KBM-7 (cell line): ENCODE measurements at regions not wholly inside any gene's neighbourhood (a gene's known extent, or its start where the extent isn't known, plus 50 kb on each side); places are given as distances from the start of the nearest gene placed in this dataset.
"Not testable (repeated sequence)": the region's sequence is repeated elsewhere in the genome, so short reads cannot be mapped to it uniquely, and the experiment has no call there.

Experiments
- DNase-seq: peaks from one replicate; pipeline ENCODE4 v3.0.0-alpha.2; 2015
- in situ Hi-C: fragments of 300-500 bp; cut with MboI; formaldehyde crosslinking; loops from 2 replicates; pipeline ENCODE4 v1.14.3; 2020; ENCODE audit warnings: low sequenced_read_pairs, low pct_unique_long_range_greater_than_20kb, mixed read lengths

DNA sequence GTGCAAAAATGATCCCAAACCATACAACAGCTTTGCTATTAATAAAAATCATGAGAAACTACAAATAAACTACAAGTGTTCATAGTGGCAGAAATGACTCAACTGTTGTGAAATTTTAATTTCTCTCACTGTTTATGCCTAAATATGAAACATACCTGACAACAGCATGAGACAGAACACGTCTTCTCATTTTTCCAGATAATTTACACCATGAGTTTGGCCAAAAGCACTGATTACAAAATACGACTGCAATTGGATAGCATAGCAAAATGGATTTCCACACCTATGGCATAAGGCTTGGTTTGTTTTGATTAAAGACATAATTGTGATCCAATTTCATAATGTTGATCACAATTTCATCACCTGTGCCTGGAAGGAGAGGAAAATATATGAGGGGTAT is 608.6 kb downstream of the GATA3 start:
- in situ Hi-C loops = no loop called here
- no peak for DNase-seq

DNA sequence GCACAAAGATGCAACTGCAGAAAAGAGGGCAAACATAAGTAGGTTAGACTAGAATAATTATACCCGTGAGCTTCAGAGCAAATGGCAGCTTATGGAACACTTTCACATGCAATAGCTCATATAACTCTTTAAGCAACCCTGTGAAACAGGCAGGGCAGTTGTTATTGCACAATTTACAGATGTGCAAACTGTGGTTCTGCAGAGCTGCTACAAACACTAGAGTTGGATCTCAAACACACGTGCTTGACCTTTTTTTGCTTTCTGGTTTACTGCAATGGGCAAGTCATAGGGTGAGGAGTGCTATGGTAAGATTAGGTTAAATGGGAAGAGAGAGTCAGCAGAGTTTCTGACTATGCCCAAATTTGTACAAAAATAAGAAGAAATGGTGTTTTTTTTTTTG is 610.8 kb downstream of the GATA3 start:
- in situ Hi-C loops = no loop called here
- DNase-seq = no peak

DNA sequence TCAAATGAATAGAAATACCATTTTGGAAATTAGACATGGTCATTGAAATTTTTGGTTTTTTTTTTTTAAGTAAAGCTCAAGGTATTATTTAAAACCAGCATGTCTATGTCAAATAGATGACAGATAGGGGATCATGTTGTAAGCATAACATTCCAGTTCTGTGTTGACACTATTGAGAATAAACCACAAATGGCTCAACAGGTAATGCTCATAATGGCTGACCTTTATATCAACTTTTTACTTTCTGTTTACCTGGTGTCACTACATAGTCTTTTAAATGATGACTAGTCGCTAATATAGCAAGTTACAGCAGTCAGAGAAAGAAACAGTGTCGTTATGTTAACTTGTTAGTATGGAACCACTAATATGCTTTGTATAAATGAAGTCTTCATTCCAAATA is 616.0 kb downstream of the GATA3 start:
- no peak for DNase-seq
- in situ Hi-C loops = no loop called here

DNA sequence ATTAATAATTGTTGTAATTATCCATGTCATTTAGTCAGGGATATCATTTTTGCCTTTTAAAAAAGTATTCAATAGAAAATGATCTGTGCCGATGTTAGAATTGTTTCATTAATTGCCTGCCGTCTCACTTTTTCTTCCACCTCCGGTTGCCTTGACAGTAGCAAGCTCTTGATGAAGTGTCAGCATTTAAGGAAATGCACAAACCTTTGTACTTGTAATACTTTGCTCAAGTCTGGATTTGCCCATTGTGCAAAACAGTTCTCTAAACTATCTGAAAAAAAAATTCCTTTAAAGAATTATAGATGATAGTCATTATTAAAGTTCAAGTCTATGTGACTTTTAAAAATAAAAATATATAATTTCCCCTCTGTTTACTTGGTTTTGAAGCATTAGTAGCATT is 619.7 kb downstream of the GATA3 start:
- in situ Hi-C loops = no loop called here
- no peak for DNase-seq

DNA sequence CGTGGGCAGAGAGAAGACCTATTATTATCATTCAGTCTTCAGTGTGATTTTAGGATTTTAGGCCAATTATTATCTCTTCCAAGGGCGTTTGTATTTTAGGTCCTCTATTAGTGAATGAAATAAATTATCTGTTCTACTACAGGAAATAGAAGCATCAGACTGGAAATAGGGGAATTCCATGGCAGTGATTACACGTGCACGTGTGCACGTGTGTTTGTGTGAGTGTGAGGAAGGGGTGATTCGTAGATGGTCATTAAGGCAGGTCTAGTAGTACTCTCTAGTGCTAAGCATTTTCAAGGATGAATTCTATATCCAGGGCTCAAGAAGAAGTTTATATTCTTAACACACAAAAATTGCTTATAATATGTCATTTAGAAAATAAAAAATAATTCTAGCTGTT is 623.2 kb downstream of the GATA3 start:
- no peak for DNase-seq
- in situ Hi-C loops = no loop called here

DNA sequence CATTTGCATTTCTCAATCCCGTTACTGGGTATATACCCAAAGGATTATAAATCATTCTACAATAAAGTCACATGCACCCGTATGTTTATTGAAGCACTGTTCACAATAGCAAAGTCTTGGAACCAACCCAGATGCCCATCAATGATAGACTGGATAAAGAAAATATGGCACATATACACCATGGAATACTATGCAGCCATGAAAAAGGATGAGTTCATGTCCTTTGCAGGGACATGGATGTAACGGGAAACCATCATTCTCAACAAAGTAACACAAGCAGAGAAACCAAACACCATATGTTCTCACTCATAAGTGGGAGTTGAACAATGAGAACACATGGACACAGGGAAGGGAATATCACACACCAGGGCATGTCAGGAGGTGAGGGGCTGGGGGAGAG is 630.4 kb downstream of the GATA3 start:
- in situ Hi-C loops, DNase-seq: not testable (repeated sequence)

DNA sequence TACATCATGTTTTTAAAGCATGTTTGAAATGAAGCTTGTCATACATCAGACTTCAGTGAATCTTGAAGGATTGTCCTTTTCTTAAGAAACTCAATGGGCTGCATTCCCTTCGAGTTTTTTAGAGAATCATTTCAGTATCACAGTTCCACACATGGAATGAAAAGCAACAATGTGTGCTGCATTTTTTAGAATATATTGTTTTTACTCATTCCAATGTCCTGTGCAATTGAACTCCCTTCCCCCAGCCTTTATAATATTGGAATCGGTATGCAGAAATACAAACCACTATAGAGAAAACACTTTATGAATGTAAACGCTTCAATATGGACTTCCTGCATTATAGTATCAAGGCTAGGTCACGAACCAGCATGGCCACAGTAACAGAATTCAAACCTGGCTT is 634.4 kb downstream of the GATA3 start:
- DNase-seq = no peak
- in situ Hi-C loops = no loop called here

DNA sequence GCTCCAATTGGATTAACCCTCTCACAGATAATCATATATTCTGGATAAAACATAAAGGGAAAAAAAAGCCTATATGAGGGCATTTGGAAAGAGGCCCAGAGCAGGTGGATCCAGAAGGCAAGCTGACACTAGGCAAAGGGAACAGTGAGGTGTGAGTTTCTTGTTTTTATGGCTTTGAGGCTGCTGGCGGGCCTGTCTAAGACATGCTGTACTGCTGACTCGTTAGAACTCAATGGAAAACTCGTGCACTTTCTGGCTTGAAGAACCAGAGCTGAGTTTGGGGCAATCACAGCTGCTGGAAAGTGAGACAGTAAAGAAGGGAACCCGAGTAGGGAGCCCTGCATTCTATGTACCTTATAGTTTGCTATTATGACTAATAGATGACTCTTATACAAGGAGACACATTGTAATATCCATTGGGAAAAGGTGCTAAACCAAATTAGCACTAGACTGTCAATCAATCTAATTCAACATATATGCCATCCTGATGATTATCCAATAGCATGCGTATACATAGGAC is 637.1 kb downstream of the GATA3 start:
- in situ Hi-C loops = no loop called here
- no peak for DNase-seq

DNA sequence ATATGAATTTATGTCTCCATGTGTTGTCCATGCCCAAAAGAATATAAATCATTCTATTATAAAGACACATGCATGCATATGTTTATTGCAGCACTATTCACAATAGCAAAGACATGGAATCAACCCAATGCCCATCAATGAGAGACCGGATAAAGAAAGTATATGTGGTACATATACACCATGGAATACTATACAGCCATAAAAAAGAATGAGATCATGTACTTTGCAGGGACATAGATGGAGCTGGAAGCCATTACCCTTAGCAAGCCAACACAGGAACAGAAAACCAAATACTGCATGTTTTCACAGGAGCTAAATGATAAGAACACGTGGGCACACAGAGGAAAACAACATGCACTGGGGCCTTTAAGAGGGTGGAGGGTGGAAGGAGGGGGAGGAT is 639.1 kb downstream of the GATA3 start:
- DNase-seq, in situ Hi-C loops: not testable (repeated sequence)

DNA sequence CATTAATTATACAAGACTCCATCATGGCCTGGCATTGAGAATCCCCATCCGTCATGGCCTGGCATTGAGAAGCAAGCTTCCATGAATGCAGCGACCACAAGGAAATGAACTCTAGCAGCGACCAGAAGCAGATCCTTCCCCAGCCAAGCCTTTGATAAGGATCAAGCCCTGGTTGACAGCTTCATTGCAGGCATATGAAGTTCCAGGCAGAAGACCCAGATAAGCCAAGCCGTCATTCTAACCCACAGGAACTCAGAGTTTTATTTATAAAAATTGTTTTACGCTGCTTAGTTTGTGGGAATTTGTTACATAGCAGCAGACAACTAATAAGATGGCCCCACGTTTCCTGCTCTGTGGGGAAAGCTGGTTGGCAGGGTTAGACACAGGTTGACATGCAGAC is 642.3 kb downstream of the GATA3 start:
- no peak for DNase-seq
- in situ Hi-C loops = no loop called here

DNA sequence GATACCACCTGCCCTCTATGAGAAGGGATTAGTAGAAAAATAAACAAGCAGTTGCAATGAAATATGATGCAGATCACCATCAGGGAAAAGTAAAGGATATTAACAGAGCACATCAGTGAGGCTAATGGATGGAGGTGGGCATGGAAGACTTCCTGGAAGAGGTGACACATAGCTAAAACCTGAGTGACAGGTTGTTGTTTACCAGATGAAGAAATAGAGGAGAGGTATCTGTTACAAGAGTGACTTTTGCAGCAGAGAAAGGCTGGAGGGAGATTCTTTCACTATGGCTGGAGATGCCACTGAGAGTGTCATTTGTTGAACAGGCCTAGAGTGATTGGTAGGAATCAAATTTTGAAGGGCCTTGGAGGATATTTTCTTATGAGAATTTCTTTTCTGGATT is 646.2 kb downstream of the GATA3 start:
- in situ Hi-C loops = no loop called here
- no peak for DNase-seq

DNA sequence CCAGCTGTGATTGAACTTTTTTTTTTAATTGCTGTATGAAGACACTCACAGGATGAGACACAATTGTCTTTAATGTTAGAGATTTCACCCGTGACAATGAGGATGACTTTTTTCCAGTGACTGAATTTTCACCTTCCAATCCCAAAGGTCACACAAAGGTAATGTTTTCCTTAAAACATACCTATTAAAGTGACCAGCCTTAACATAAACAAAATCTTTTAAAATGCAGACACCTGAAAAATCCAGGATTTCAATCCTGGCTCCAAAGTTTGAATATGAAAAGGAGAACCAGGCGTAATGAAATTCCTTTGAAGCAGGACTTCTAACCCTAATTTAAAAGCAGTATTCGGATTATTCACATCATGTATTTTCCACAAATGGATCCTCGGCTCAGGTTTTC is 647.7 kb downstream of the GATA3 start:
- in situ Hi-C loops = no loop called here
- DNase-seq = no peak

DNA sequence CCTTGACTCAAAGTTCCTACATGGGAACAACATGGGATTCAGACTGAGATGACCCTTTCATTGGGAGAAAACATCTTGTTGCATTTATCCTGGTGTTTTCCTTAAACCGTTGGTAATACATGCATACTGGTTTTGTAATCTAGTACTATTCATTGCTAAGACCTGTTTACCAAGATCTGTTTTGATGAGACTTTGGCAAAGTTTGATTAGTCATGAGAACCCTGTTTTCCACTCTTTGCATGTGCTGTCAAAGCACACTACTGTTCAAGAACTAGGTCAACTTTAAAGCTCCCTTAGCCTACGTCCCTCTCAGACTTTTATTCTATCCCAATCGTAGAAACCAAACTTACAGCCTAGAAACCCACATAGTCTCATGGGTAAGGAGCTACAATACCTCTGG is 650.9 kb downstream of the GATA3 start:
- DNase-seq = no peak
- in situ Hi-C loops = no loop called here

DNA sequence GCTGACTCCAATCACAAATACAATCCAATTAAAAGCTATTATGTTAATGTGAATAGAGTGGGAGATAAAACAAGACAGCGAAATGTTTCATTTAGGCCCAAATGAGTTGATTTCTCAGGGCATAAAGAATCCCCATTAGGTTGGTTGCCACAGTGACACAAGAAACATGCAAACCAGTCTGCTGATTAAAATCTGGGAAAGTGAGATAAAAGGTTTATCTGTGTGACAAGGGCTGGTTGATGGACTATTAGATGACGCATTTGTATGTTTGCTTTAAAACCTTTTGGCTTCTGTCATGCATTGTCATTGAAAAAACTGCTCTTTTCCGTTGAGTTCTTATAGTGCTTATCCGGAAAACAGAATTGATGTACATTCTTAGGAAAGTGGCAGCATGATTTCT is 658.2 kb downstream of the GATA3 start:
- in situ Hi-C loops = no loop called here
- DNase-seq = no peak

DNA sequence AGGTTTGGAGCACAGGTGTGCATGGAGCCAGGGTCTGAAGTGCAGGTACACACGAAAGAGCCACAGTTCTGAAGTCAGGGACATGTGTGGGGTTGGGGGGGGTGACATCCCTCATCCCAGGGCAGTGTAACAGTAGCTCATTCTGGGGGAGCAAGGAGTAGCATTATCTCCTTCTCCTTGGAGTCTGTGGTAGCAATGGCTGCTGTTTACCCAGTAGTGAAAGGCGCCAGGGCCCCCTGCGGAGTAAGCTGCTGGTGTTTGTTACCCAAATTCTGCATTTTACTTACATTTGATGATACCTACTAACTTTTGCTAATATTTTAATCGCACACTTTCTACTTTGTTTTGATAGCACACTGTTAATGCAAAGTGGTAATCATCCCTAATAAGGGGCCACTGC is 665.5 kb downstream of the GATA3 start:
- in situ Hi-C loops = no loop called here
- no peak for DNase-seq

DNA sequence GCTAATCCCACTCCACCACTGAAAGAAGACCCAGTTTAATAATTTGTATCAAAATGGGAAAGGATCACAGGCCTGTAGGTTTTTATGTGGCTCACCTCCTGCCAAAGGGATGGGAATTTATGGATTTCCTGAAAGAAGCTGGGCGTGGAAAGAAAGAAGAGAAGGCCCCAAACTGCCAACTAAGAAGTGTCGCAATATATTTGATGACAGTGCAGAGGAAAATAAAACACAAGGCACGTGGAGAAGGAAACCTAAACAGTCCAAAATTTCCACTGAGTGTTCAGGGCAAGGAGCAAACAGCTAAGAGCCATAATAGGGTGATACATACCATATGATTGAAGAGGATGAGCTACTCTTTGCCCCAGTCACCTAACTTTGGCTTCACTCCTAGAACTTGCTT is 667.2 kb downstream of the GATA3 start:
- in situ Hi-C loops = no loop called here
- DNase-seq = no peak

DNA sequence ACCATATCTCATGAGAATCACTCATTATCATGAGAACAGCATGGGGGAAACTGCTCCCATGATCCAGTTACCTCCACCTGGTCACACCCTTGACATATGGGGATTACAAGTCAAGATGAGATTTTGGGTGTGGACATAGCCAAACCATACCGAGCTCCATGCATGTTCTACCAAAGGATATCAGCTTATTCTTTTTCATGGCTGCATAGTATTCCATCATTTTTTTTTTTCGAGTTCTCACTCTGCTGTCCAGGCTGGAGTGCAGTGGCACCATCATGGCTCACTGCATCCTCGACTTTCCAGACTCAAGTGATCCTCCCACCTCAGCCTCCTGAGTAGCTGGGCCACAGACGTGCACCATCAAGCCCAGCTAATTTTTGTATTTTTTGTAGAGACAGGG is 668.3 kb downstream of the GATA3 start:
- no peak for DNase-seq
- in situ Hi-C loops = no loop called here

DNA sequence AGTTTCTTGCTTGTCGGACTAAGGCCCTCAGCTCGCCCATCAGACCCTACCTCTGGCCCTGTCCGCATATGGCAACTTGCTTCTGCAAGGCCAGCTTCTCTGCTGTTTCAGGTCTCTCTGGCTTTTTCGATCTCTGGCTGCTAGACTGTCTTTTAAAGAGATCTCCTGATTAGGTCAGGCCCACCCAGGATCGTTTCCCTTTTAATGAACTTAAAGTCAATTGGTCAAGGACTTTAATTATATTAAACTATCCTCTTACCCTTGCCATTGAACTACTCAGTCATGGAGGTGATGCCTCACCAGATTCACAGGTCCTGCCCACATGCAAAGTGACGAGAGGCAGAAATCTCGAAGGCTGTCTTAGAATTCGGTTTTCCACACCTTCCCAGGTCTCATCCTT is 670.9 kb downstream of the GATA3 start:
- in situ Hi-C loops = no loop called here
- no peak for DNase-seq

DNA sequence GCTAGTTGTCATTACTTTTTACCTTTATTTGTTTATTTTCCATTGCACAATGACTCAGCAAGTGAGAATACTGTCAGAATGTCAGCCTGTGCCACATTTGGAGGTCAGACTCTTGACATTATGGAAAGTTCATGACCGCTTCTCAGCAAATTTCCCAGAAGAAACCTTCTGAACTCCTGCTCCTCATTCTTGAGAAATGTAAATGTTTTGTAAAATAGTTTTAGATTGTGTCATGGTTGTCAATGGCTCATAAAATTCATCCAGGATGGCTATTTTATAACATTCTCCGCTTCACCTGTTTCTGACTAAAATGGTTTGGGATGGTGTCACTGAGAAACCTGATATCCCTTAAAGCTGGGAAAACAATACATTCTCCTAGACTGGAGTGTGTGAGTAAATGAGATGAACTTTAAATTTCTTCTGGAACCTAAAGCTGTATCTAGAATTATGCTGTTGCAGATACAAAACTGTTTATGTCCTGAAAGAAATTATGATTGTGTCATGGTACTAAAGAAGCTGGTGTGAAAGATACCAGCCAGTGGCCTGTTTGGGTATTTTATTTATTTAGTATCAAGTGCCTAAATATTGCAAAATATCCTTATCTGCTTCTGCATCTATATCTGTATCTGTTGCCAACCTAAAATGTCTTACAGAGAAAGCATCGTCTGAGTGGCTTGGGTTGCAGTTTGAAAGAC is 671.7 kb downstream of the GATA3 start:
- no peak for DNase-seq
- in situ Hi-C loops = no loop called here

DNA sequence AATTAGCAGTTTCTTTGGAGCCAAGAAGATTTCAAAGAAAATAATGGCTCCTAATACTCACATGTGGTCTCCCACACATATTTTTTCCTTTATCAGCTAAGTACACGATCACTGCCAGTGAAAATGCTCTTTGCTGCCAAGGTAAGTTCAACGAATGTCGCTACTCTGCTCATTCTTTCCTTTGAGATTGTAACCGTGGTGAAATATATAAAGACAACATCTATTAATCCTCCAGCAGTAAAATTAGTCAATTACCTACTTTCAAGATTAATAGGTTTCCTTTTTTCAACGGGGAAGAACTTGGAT is 672.2 kb downstream of the GATA3 start:
- in situ Hi-C loops = no loop called here
- no peak for DNase-seq

DNA sequence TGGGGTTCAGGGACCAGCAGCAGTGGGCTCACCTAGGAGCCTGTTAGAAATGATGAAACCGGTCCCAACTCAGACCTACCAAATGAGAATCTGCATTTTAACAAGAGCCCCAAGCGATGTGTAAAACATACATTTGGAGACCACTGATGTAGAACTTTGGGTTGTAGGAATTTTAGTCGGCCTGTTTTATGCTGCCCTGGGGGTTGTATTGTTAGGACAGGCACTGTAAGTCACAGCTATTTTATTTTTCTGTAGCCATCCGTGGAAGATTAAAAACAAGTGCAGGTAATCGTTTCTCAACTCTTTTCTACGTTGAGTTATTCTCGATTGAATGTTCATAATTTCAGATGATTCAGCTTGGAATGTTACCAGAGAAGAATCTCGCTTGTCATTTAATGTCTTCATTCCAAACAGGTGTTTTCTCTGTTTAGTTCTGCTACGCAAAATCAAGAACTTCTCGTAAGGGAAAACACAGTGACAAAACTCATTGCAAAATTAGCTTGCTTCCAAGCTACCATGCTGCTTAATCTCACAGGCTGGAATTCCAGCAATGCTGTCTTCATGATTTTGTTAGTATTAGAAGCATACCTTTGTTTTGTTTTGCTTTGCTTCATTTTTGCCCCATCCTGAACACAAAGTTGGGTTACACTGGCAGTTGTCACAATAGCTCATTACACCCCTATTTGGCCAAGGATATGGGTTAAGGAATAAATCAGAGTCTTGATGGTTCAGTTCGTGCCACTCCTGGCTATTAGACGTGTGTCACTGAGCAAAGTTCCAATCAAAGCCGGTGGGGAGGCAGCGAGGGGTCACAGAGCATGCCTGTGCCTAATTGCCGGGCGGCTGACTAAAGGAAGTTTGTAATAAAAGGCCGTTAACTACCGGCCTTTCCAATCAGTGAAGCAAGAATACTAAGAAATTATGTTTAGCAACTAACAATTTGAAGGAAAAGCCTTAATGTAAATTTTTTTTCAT is 676.9 kb downstream of the GATA3 start:
- in situ Hi-C loops = no loop called here

More for the DNA sequence above, 676.9 kb downstream of the GATA3 start:
- no peak for DNase-seq
